ENCODE measurements at regions not wholly inside any gene's neighbourhood (a gene's known extent, or its start where the extent isn't known, plus 50 kb on each side); places are given as distances from the start of the nearest gene placed in this dataset.
A peak's percentile ranks its signal among the peaks of the same experiment; 100 is the strongest.
"Not testable (repeated sequence)": the region's sequence is repeated elsewhere in the genome, so short reads cannot be mapped to it uniquely, and the experiment has no call there.

- H3K36me3 ChIP-seq (replicated peaks in 1 of 2; ENCODE audit: control insufficient read depth in 1 of 2, insufficient read depth in 2 of 2, low read length in 2 of 2); intact Hi-C loops (cut with micrococcal nuclease; ENCODE audit: unreplicated experiment); DNase-seq (ENCODE audit: low spot score); in situ Hi-C loops (cut with HindIII; ENCODE audit: extremely low pct_ligation_motif_present, low pct_unique_long_range_greater_than_20kb); H3K9ac ChIP-seq (ENCODE audit: insufficient read depth, low read depth, low read length); H3K79me2 ChIP-seq (ENCODE audit: insufficient read depth, low read length); CTCF ChIA-PET (ENCODE audit: low intra/inter-chr PET ratio, low total read pairs); H3K4me2 ChIP-seq (ENCODE audit: low read depth, low read length); POLR2A ChIA-PET; ATAC-seq; H3K4me1 ChIP-seq (ENCODE audit: insufficient read depth, low read length); FAIRE-seq; H3K27ac ChIP-seq (ENCODE audit: extremely low read length, insufficient read depth, low read length); H3K9me3 ChIP-seq (ENCODE audit: low read length); H3K4me3 ChIP-seq (replicated peaks in 1 of 3; ENCODE audit: insufficient read depth in 1 of 3, low read depth in 2 of 3, low read length in 3 of 3); BruUV-seq (replicated peaks); H4K20me1 ChIP-seq (ENCODE audit: insufficient read depth, low read length); H3K27me3 ChIP-seq (ENCODE audit: control insufficient read depth in 1 of 2, insufficient read depth in 2 of 2, low read length in 2 of 2); H2AFZ ChIP-seq (ENCODE audit: low read length): not testable (repeated sequence)
- WGBS (ENCODE audit: low lambda C conversion rate), result 0% methylated on average over 2 of the region's 7 CpGs
Measured at GRCh38 chr1:143785883-143786282, 185.9 kb downstream of the FAM72C start.

GRCh38 chr1:143784239-143784882 is 187.4 kb downstream of the FAM72C start:
- H2AFZ ChIP-seq (ENCODE audit: low read length); FAIRE-seq; H3K4me1 ChIP-seq (ENCODE audit: insufficient read depth, low read length); BruUV-seq (replicated peaks); DNase-seq (ENCODE audit: low spot score); H3K4me2 ChIP-seq (ENCODE audit: low read depth, low read length); CTCF ChIA-PET (ENCODE audit: low intra/inter-chr PET ratio, low total read pairs); H3K27ac ChIP-seq (ENCODE audit: extremely low read length, insufficient read depth, low read length); H3K36me3 ChIP-seq (replicated peaks in 1 of 2; ENCODE audit: control insufficient read depth in 1 of 2, insufficient read depth in 2 of 2, low read length in 2 of 2); H3K9me3 ChIP-seq (ENCODE audit: low read length); H3K9ac ChIP-seq (ENCODE audit: insufficient read depth, low read depth, low read length); H3K27me3 ChIP-seq (ENCODE audit: control insufficient read depth in 1 of 2, insufficient read depth in 2 of 2, low read length in 2 of 2); POLR2A ChIA-PET; ATAC-seq; H3K79me2 ChIP-seq (ENCODE audit: insufficient read depth, low read length); in situ Hi-C loops (cut with HindIII; ENCODE audit: extremely low pct_ligation_motif_present, low pct_unique_long_range_greater_than_20kb); intact Hi-C loops (cut with micrococcal nuclease; ENCODE audit: unreplicated experiment); H3K4me3 ChIP-seq (replicated peaks in 1 of 3; ENCODE audit: insufficient read depth in 1 of 3, low read depth in 2 of 3, low read length in 3 of 3); H4K20me1 ChIP-seq (ENCODE audit: insufficient read depth, low read length): not testable (repeated sequence)
- no CpG with 5 or more reads among the region's 11 CpGs for WGBS (ENCODE audit: low lambda C conversion rate)

DNA sequence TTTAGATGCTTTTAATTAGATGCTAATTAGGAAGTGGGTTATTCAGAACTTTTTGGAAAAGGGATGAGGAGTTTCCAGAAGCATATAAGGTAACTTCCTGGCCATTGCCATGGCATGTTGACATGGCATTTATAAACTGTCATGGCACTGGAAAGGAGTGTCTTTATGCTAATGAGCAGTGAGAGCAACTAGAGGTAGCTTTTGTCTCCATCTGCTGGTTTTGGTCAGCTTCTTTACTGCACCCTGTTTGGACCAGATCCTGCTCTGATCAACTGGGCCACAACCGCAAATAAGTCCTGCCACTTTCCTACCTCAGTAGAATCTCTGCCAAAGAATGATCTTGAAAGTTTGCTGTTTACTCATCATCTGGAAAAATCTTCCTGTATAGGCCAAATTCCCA is 193.6 kb downstream of the FAM72C start:
- H4K20me1 ChIP-seq (ENCODE audit: insufficient read depth, low read length); POLR2A ChIA-PET; H3K4me1 ChIP-seq (ENCODE audit: insufficient read depth, low read length); H2AFZ ChIP-seq (ENCODE audit: low read length); CTCF ChIA-PET (ENCODE audit: low intra/inter-chr PET ratio, low total read pairs); H3K4me3 ChIP-seq (replicated peaks in 1 of 3; ENCODE audit: insufficient read depth in 1 of 3, low read depth in 2 of 3, low read length in 3 of 3); H3K79me2 ChIP-seq (ENCODE audit: insufficient read depth, low read length); H3K9ac ChIP-seq (ENCODE audit: insufficient read depth, low read depth, low read length); H3K27ac ChIP-seq (ENCODE audit: extremely low read length, insufficient read depth, low read length); H3K4me2 ChIP-seq (ENCODE audit: low read depth, low read length); in situ Hi-C loops (cut with HindIII; ENCODE audit: extremely low pct_ligation_motif_present, low pct_unique_long_range_greater_than_20kb); H3K9me3 ChIP-seq (ENCODE audit: low read length); intact Hi-C loops (cut with micrococcal nuclease; ENCODE audit: unreplicated experiment); DNase-seq (ENCODE audit: low spot score); BruUV-seq (replicated peaks); H3K36me3 ChIP-seq (replicated peaks in 1 of 2; ENCODE audit: control insufficient read depth in 1 of 2, insufficient read depth in 2 of 2, low read length in 2 of 2); H3K27me3 ChIP-seq (ENCODE audit: control insufficient read depth in 1 of 2, insufficient read depth in 2 of 2, low read length in 2 of 2): not testable (repeated sequence)
- no CpG with 5 or more reads among the region's 1 CpG for WGBS (ENCODE audit: low lambda C conversion rate)
- FAIRE-seq (peak; percentile 68), ATAC-seq (peak; percentile 63)

- BruUV-seq (replicated peaks); H3K36me3 ChIP-seq (replicated peaks in 1 of 2; ENCODE audit: control insufficient read depth in 1 of 2, insufficient read depth in 2 of 2, low read length in 2 of 2); H2AFZ ChIP-seq (ENCODE audit: low read length); H3K9ac ChIP-seq (ENCODE audit: insufficient read depth, low read depth, low read length); H3K27ac ChIP-seq (ENCODE audit: extremely low read length, insufficient read depth, low read length); FAIRE-seq; in situ Hi-C loops (cut with HindIII; ENCODE audit: extremely low pct_ligation_motif_present, low pct_unique_long_range_greater_than_20kb); CTCF ChIA-PET (ENCODE audit: low intra/inter-chr PET ratio, low total read pairs); H3K9me3 ChIP-seq (ENCODE audit: low read length); H3K4me3 ChIP-seq (replicated peaks in 1 of 3; ENCODE audit: insufficient read depth in 1 of 3, low read depth in 2 of 3, low read length in 3 of 3); DNase-seq (ENCODE audit: low spot score); ATAC-seq; intact Hi-C loops (cut with micrococcal nuclease; ENCODE audit: unreplicated experiment); H3K79me2 ChIP-seq (ENCODE audit: insufficient read depth, low read length); H4K20me1 ChIP-seq (ENCODE audit: insufficient read depth, low read length); H3K4me2 ChIP-seq (ENCODE audit: low read depth, low read length); H3K27me3 ChIP-seq (ENCODE audit: control insufficient read depth in 1 of 2, insufficient read depth in 2 of 2, low read length in 2 of 2); POLR2A ChIA-PET; H3K4me1 ChIP-seq (ENCODE audit: insufficient read depth, low read length): not testable (repeated sequence)
- WGBS (ENCODE audit: low lambda C conversion rate), result 0% methylated on average over 2 of the region's 2 CpGs
Measured at GRCh38 chr1:143764831-143765230, 207.0 kb downstream of the FAM72C start.
